Tibial artery (tissue), 4 donors: ENCODE measurements at regions not wholly inside any gene's neighbourhood (a gene's known extent, or its start where the extent isn't known, plus 50 kb on each side); places are given as distances from the start of the nearest gene placed in this dataset.

Source experiments
- DNase-seq, 2 donors: peaks; one replicate each; pipeline ENCODE4 v3.0.0-alpha.2; 2019
- H3K27ac ChIP-seq, 2 donors: fragments of 200-600 bp; sonication (generic) in 1 of 2; 1 replicate in 1 of 2; 2 replicates in 1 of 2; pipeline ENCODE4 v1.5.1; 2018 to 2019; ENCODE audit warnings: mild to moderate bottlenecking in 1 of 2
- H3K27me3 ChIP-seq, 2 donors: fragments of 200-600 bp; sonication (generic) in 1 of 2; one replicate each; pipeline versions ENCODE4 v1.5.1 to v1.6.0; 2016 to 2019
- H3K36me3 ChIP-seq, 3 donors: fragments of 200-600 bp; sonication (generic) in 2 of 3; one replicate each; pipeline ENCODE4 v1.5.1; 2016 to 2019; ENCODE audit warnings: mild to moderate bottlenecking in 2 of 3
- H3K4me1 ChIP-seq, 4 donors: fragments of 200-600 bp; sonication (generic) in 2 of 4; 1 replicate in 3 of 4; 2 replicates in 1 of 4; pipeline ENCODE4 v1.5.1; 2016 to 2019
- H3K4me3 ChIP-seq, 2 donors: fragments of 200-600 bp; sonication (generic) in 1 of 2; 1 replicate in 1 of 2; 2 replicates in 1 of 2; pipeline ENCODE4 v1.5.1; 2018 to 2019; ENCODE audit warnings: mild to moderate bottlenecking in 2 of 2
- H3K9me3 ChIP-seq, 3 donors: fragments of 200-600 bp; sonication (generic) in 1 of 3; one replicate each; pipeline ENCODE4 v1.5.1; 2016 to 2019
- CTCF ChIP-seq, 2 experiments: fragments of 200-600 bp in 1 of 2; fragments of 450-650 bp in 1 of 2; IDR thresholded peaks; one replicate each; pipeline ENCODE4 v1.5.1; 2017 to 2019; ENCODE audit warnings: antibody characterized with exemption in 2 of 2, mild to moderate bottlenecking in 1 of 2, moderate library complexity in 1 of 2
- intact Hi-C: fragments of 100-400 bp; cut with DNase I; formaldehyde crosslinking; loops from one replicate; pipeline ENCODE4 v1.15.0; 2023; ENCODE audit warnings: low total_unique reads

GRCh38 chr17:69878661-69879060 is 196.4 kb upstream of the KCNJ16 start:
- intact Hi-C loops, result no loop called here
- TF ChIP-seq CTCF (IDR thresholded peaks at IDR 0.05), result no peak

GRCh38 chr17:69879576-69879975 is 195.4 kb upstream of the KCNJ16 start:
- no peak for DNase-seq
- H3K4me3 ChIP-seq, result no peak overlapping the region
- TF ChIP-seq CTCF (IDR thresholded peaks at IDR 0.05), result no peak
- no peak overlapping the region for H3K27ac ChIP-seq
- no peaks in the 10 kb centered on the region for H3K4me1 ChIP-seq
- no peaks in the 10 kb centered on the region for H3K27me3 ChIP-seq
- H3K36me3 ChIP-seq, result no peaks in the 10 kb centered on the region
- peaks cover 0 to 5% (median 0%) of the 10 kb centered on the region in 3 donors for H3K9me3 ChIP-seq
- intact Hi-C loops, result no loop called here

More at GRCh38 chr17:69878661-69879060, 196.4 kb upstream of the KCNJ16 start:
- no peak overlapping the region for H3K27ac ChIP-seq
- no peaks in the 10 kb centered on the region for H3K36me3 ChIP-seq
- H3K9me3 ChIP-seq, result peaks cover 0 to 5% (median 0%) of the 10 kb centered on the region in 3 donors
- DNase-seq, result no peak
- no peaks in the 10 kb centered on the region for H3K27me3 ChIP-seq
- H3K4me3 ChIP-seq, result no peak overlapping the region
- no peaks in the 10 kb centered on the region for H3K4me1 ChIP-seq

- intact Hi-C loops, result no loop called here
- H3K27ac ChIP-seq, result no peak overlapping the region
- no peaks in the 10 kb centered on the region for H3K4me1 ChIP-seq
- H3K9me3 ChIP-seq, result peaks cover 0 to 5% (median 0%) of the 10 kb centered on the region in 3 donors
- DNase-seq, result no peak
- H3K36me3 ChIP-seq, result no peaks in the 10 kb centered on the region
- TF ChIP-seq CTCF (IDR thresholded peaks at IDR 0.05), result no peak
- H3K4me3 ChIP-seq, result no peak overlapping the region
- no peaks in the 10 kb centered on the region for H3K27me3 ChIP-seq
Measured at GRCh38 chr17:69880591-69881112, 194.4 kb upstream of the KCNJ16 start.

GRCh38 chr17:69882281-69882680 is 192.7 kb upstream of the KCNJ16 start:
- Histone ChIP-seq H3K36me3 (no peaks in the 10 kb centered on the region), H3K4me1 (no peaks in the 10 kb centered on the region), H3K27ac (no peak overlapping the region), H3K4me3 (no peak overlapping the region), H3K27me3 (no peaks in the 10 kb centered on the region), H3K9me3 (peaks cover 0 to 5% (median 0%) of the 10 kb centered on the region in 3 donors)
- DNase-seq, result no peak
- intact Hi-C loops, result no loop called here
- TF ChIP-seq CTCF (IDR thresholded peaks at IDR 0.05), result no peak

- no peaks in the 10 kb centered on the region for H3K9me3 ChIP-seq
- intact Hi-C loops, result no loop called here
- no peak for DNase-seq
- H3K27ac ChIP-seq, result no peak overlapping the region
- TF ChIP-seq CTCF (IDR thresholded peaks at IDR 0.05), result no peak
- H3K4me1 ChIP-seq, result no peaks in the 10 kb centered on the region
- no peaks in the 10 kb centered on the region for H3K36me3 ChIP-seq
- no peak overlapping the region for H3K4me3 ChIP-seq
- no peaks in the 10 kb centered on the region for H3K27me3 ChIP-seq
Measured at GRCh38 chr17:69883120-69883519, 191.9 kb upstream of the KCNJ16 start.

GRCh38 chr17:69884356-69884755 is 190.7 kb upstream of the KCNJ16 start:
- no peaks in the 10 kb centered on the region for H3K27me3 ChIP-seq
- no peaks in the 10 kb centered on the region for H3K36me3 ChIP-seq
- no peak overlapping the region for H3K27ac ChIP-seq
- H3K4me1 ChIP-seq, result no peaks in the 10 kb centered on the region
- H3K9me3 ChIP-seq, result no peaks in the 10 kb centered on the region
- no peak for DNase-seq
- intact Hi-C loops, result no loop called here
- H3K4me3 ChIP-seq, result no peak overlapping the region
- no peak for TF ChIP-seq CTCF (IDR thresholded peaks at IDR 0.05)
